ENCODE measurements at regions not wholly inside any gene's neighbourhood (a gene's known extent, or its start where the extent isn't known, plus 50 kb on each side); places are given as distances from the start of the nearest gene placed in this dataset.

GRCh38 chr1:198893763-198894444, 255.1 kb downstream of the PTPRC start:
- Histone ChIP-seq H2AFZ (ENCODE audit: low read depth, low read length) (no peak overlapping the region), H3K9ac (ENCODE audit: low read length) (no peak overlapping the region), H3K27me3 (ENCODE audit: insufficient read depth, low read length) (no peaks in the 10 kb centered on the region), H3K9me3 (ENCODE audit: insufficient read depth, low read depth, low read length) (no peaks in the 10 kb centered on the region), H3K79me2 (ENCODE audit: insufficient read depth, low read length) (peaks cover 97% of the 10 kb centered on the region), H3K4me2 (ENCODE audit: low read length) (peak overlapping the region; percentile 42), H3K4me1 (ENCODE audit: insufficient read depth, low read length) (peaks cover 36% of the 10 kb centered on the region), H4K20me1 (ENCODE audit: insufficient read depth, low read length) (peaks cover 61% of the 10 kb centered on the region), H3K4me3 (ENCODE audit: insufficient read depth, low read depth, low read length) (no peak overlapping the region), H3K36me3 (ENCODE audit: insufficient read depth, low read length) (peaks cover 31% of the 10 kb centered on the region), H3K27ac (ENCODE audit: low read depth, low read length) (peak overlapping the region; percentile 12)
- Mint-ChIP-seq H3K27me3 (ENCODE audit: low read depth, unreplicated experiment) (no peaks in the 10 kb centered on the region), H3K27ac (ENCODE audit: unreplicated experiment) (peak overlapping the region; percentile 82), H3K4me1 (ENCODE audit: low read depth, unreplicated experiment) (peaks cover 49% of the 10 kb centered on the region), H3K9me3 (ENCODE audit: unreplicated experiment) (no peaks in the 10 kb centered on the region), H3K4me3 (ENCODE audit: unreplicated experiment) (no peak overlapping the region), H3K36me3 (ENCODE audit: low read depth, unreplicated experiment) (peaks cover 6% of the 10 kb centered on the region)
- peak; percentile 68 for DNase-seq (ENCODE audit: low read depth)
- TF ChIP-seq, protein P1, sequence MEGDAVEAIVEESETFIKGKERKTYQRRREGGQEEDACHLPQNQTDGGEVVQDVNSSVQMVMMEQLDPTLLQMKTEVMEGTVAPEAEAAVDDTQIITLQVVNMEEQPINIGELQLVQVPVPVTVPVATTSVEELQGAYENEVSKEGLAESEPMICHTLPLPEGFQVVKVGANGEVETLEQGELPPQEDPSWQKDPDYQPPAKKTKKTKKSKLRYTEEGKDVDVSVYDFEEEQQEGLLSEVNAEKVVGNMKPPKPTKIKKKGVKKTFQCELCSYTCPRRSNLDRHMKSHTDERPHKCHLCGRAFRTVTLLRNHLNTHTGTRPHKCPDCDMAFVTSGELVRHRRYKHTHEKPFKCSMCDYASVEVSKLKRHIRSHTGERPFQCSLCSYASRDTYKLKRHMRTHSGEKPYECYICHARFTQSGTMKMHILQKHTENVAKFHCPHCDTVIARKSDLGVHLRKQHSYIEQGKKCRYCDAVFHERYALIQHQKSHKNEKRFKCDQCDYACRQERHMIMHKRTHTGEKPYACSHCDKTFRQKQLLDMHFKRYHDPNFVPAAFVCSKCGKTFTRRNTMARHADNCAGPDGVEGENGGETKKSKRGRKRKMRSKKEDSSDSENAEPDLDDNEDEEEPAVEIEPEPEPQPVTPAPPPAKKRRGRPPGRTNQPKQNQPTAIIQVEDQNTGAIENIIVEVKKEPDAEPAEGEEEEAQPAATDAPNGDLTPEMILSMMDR (IDR thresholded peaks at IDR 0.05; ENCODE audit: insufficient read depth, low read depth, low read length): no peak
- no peak for TF ChIP-seq EZH2 (IDR thresholded peaks at IDR 0.05; ENCODE audit: insufficient read depth, low read length)
- peak; percentile 13 for FAIRE-seq

- Mint-ChIP-seq H3K36me3 (ENCODE audit: low read depth, unreplicated experiment) (peaks cover 13% of the 10 kb centered on the region), H3K9me3 (ENCODE audit: unreplicated experiment) (no peaks in the 10 kb centered on the region), H3K27me3 (ENCODE audit: low read depth, unreplicated experiment) (no peaks in the 10 kb centered on the region), H3K4me1 (ENCODE audit: low read depth, unreplicated experiment) (peaks cover 37% of the 10 kb centered on the region), H3K4me3 (ENCODE audit: unreplicated experiment) (no peak overlapping the region), H3K27ac (ENCODE audit: unreplicated experiment) (peak overlapping the region; percentile 66)
- Histone ChIP-seq H3K4me3 (ENCODE audit: insufficient read depth, low read depth, low read length) (no peak overlapping the region), H3K79me2 (ENCODE audit: insufficient read depth, low read length) (peaks cover 100% of the 10 kb centered on the region), H3K4me2 (ENCODE audit: low read length) (no peak overlapping the region), H3K9me3 (ENCODE audit: insufficient read depth, low read depth, low read length) (no peaks in the 10 kb centered on the region), H3K9ac (ENCODE audit: low read length) (no peak overlapping the region), H3K27ac (ENCODE audit: low read depth, low read length) (no peak overlapping the region), H3K27me3 (ENCODE audit: insufficient read depth, low read length) (no peaks in the 10 kb centered on the region), H2AFZ (ENCODE audit: low read depth, low read length) (no peak overlapping the region), H4K20me1 (ENCODE audit: insufficient read depth, low read length) (peaks cover 75% of the 10 kb centered on the region), H3K36me3 (ENCODE audit: insufficient read depth, low read length) (peaks cover 53% of the 10 kb centered on the region), H3K4me1 (ENCODE audit: insufficient read depth, low read length) (peaks cover 11% of the 10 kb centered on the region)
- DNase-seq (ENCODE audit: low read depth) (no peak), FAIRE-seq (no peak)
- TF ChIP-seq, protein P1 (IDR thresholded peaks at IDR 0.05; ENCODE audit: insufficient read depth, low read depth, low read length): no peak
- no peak for TF ChIP-seq EZH2 (IDR thresholded peaks at IDR 0.05; ENCODE audit: insufficient read depth, low read length)
Measured at GRCh38 chr1:198901266-198901665, 262.4 kb downstream of the PTPRC start.

- Histone ChIP-seq H2AFZ (ENCODE audit: low read depth, low read length) (no peak overlapping the region), H3K36me3 (ENCODE audit: insufficient read depth, low read length) (peaks cover 44% of the 10 kb centered on the region), H3K4me2 (ENCODE audit: low read length) (peak overlapping the region; percentile 14), H4K20me1 (ENCODE audit: insufficient read depth, low read length) (peaks cover 80% of the 10 kb centered on the region), H3K4me3 (ENCODE audit: insufficient read depth, low read depth, low read length) (no peak overlapping the region), H3K27ac (ENCODE audit: low read depth, low read length) (no peak overlapping the region), H3K27me3 (ENCODE audit: insufficient read depth, low read length) (no peaks in the 10 kb centered on the region), H3K9me3 (ENCODE audit: insufficient read depth, low read depth, low read length) (no peaks in the 10 kb centered on the region), H3K79me2 (ENCODE audit: insufficient read depth, low read length) (peaks cover 100% of the 10 kb centered on the region), H3K4me1 (ENCODE audit: insufficient read depth, low read length) (peaks cover 11% of the 10 kb centered on the region), H3K9ac (ENCODE audit: low read length) (no peak overlapping the region)
- peak overlapping the region; percentile 28 for H3K4me3 Mint-ChIP-seq (ENCODE audit: unreplicated experiment)
- H3K9me3 Mint-ChIP-seq (ENCODE audit: unreplicated experiment): no peaks in the 10 kb centered on the region
- TF ChIP-seq, protein P1 (IDR thresholded peaks at IDR 0.05; ENCODE audit: insufficient read depth, low read depth, low read length): no peak
- no peak for TF ChIP-seq EZH2 (IDR thresholded peaks at IDR 0.05; ENCODE audit: insufficient read depth, low read length)
- H3K27me3 Mint-ChIP-seq (ENCODE audit: low read depth, unreplicated experiment): no peaks in the 10 kb centered on the region
- FAIRE-seq: no peak
- peaks cover 11% of the 10 kb centered on the region for H3K36me3 Mint-ChIP-seq (ENCODE audit: low read depth, unreplicated experiment)
- no peak for DNase-seq (ENCODE audit: low read depth)
- H3K4me1 Mint-ChIP-seq (ENCODE audit: low read depth, unreplicated experiment): peaks cover 40% of the 10 kb centered on the region
- peak overlapping the region; percentile 82 for H3K27ac Mint-ChIP-seq (ENCODE audit: unreplicated experiment)
Measured at GRCh38 chr1:198902655-198903054, 263.8 kb downstream of the PTPRC start.

All from astrocyte (in vitro differentiated cells and primary cell).